Embryonic facial prominence (tissue), 1 donor: ENCODE measurements at regions not wholly inside any gene's neighbourhood (a gene's known extent, or its start where the extent isn't known, plus 50 kb on each side); places are given as distances from the start of the nearest gene placed in this dataset.

ENCODE experiments used
- DNase-seq: peaks from one replicate; pipeline ENCODE4 v3.0.0-alpha.2; 2016; ENCODE audit errors: extremely low spot score

DNA sequence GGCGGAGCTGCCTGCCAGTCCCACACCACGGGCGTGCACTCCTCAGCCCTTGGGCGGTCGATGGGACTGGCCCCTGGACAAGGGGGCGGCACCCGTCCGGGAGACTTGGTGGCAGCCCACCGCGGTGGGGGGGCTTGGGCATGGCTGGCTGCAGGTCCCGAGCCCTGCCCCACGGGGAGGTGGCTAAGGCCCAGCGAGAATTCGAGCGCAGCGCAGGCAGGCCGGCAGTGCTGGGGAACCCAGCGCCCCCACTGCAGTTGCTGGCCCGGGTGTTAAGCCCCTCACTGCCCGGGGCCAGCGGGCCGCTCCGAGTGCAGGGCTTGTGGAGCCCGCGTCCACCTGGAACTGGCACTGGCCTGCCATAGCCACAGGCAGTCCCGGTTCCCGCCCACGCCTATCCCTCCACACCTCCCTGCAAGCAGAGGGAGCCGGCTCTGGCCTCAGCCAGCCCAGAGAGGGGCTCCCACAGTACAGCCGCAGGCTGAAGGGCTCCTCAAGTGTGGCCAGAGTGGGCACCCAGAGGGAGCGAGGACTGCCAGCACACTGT, 742.9 kb upstream of the DDX18 start:
- no peak for DNase-seq

DNA sequence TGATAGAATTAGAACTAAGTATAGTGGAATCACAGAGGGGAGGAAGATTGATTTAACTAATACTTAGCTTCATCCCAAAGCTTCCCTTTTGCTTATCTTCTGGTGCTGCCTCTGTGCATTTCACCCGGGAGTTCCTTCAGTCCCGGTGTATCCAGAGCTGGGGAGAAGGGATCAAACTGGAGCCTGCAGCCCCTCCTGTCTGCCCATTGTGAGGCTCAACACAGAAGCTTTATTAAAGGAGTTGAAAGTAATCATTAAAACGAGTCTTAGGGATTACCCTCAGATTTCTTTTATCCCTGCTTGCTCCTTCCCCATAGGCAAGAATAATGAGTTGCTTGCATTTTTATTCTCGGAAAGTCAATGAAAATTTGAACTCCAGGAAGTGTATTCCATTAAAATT, 739.7 kb upstream of the DDX18 start:
- no peak for DNase-seq

DNA sequence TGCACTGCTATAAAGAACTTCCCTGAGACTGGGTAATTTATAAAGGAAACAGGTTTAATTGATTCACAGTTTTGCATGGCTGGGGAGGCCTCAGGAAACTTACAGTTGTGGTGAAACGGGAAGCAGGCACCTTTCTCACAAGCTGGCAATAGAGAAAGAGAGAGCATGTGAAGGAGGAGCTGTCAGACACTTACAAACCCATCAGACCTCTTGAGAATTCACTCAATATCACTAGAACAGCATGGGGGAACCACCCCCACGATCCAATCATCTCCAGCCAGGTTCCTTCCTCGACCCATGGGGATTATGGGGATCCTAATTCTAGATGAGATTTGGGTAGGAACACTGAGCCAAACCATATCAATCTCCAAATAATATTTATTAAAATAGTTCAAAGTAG, 729.2 kb upstream of the DDX18 start:
- DNase-seq: no peak

DNA sequence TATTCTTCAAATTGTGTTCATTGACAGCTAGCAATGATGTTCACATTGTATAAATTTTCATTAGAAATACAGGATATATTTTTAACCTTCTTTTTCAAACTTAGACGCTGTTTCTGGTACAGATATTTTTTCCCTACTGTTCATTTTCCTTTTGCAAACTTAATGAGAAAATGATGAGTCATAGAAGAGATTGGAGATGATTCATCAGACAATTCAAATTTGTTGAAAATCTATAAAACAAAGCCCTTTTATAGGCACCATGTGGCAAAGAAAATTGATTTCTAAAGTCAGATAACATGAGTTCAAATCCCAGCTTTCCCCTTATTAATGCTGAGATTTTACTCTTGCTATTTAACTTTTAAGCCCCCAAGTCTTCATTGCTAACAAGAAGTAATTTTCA, 728.8 kb upstream of the DDX18 start:
- DNase-seq: no peak

DNA sequence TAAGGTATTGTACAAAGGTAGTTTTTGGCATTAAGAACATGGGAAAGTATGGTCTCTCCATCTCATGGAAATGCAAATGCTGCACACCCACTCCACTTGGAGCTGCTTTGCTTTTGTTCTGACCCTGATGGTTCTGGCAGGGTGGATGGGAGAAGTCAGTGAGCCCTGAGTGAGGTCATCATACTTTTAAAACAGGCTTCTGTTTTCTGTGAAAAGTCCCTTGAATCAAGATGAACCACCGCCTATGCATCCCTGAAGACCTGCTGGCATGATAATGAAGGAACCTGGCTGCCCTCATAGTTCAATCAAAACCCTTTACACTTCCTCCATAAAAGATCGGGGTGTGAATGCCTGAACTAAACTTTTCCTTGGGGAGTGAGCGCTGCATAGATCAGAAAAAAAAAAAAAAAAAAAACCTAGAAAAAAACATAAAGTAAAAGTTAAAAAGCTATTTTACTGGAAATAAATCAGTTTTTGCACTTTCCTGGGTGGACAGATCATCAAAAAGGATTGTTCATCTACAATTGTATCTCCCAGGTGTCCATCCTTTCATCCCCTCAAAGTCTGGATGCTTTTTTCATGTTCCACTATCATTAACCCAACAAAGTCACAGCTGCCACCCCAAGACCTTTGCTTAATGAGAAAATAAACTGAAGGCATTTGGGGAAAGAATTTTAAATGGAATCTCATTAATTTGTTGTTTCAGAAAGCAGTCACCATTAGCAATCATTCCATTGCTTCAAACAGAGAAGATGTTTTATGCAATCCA, 728.1 kb upstream of the DDX18 start:
- no peak for DNase-seq

DNA sequence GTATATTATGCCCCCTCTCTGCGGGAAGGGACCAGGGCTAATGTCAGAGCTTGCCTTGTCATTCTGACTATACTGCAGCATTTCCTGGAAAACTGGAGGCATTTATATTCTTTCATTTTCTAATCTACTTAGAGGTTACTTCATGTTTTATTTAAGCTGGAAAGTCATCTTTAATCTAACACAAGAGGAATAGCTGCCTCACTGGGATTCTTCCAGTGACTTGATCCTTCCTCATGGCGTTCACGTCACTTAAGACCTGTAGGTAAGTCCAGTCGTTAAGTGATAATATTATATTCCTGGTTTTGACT, 727.6 kb upstream of the DDX18 start:
- DNase-seq: no peak

DNA sequence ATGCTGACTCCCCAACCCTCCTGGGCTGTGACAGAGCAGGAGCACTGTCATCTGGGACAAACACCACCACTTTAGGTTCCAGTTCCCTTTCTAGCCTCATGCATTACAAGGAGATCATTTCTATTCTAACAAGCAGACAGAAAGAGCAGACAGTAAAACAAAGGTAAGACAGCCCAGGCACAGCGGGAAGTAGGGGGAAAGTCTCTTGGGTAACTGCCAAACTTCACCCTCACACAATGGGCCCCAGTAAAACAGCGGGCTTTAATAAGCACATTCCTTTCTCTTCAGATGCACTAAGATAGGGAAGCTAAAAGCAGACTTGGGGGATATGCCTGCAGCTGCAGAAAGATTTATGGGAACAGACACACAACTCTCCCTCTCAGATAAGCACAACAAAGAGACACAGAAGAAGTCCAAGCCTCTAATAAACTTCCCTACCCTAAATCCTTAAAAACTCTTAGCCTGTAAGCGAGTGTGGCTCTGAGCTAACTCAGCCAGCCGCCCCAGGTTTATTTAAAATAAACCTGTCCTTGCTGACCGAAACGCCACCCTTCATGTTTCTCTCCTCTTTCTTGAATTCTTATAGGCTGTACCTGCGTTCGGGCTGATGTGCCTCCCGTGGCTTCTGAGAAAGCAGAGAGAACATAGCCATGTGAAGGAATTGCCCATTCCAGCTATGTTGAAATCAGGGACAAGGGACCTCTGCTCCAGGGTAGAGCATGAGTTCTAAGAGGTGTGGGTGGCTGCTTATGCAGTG, 726.8 kb upstream of the DDX18 start:
- no peak for DNase-seq

DNA sequence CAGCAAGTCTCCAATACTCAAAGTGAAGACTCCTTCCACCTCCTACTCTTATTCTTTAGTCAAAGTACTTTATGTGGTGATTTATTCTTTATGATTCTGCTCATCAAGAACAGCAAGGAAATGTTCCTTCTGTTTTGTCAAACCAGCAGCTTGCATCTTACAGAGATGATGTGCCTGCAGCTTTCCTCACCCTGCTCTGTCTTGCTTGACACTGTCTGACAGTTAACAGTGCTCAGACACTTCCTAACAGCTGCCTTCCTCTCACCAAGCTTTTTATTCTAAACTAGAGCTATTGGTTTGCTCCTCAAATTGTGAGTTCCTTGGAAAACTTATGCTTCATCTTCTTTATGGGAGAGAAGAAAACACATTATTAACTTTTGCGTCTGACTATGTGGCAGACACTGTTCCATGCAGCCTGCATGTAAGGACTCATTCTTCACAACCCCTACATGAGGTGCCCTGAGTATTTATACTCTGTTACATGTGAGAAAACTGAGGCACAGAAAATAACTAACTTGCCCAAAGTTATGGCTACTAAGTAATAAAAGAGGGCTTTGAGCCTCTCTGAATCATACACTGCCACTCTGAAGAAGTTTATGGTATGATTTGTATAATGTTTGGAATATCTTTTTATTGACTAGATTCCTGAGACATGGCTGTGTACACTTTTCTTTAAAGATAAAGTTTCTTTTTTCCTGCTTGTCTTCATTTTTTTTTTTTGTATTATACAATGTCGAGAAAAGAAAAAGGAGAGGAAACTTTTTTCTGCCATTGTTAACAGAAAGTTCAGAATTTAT, 723.3 kb upstream of the DDX18 start:
- DNase-seq: no peak

DNA sequence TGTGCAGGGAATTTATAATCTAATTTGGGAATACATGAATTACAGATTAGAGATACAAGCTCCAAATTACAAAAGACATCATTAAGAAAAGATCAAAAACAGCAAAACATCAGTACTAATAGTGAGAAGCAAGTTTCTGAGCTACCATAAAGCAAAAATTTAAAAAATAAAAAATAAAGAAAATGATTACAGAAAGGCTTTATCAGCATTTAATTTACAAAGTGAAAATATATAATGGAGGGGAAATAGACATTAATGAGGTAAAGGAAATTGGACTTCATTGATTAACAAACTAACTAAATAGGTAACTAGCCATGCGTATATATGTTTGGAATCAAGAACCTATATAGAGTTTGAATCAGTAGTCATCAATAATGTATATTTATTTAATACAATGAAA, 712.9 kb upstream of the DDX18 start:
- no peak for DNase-seq

DNA sequence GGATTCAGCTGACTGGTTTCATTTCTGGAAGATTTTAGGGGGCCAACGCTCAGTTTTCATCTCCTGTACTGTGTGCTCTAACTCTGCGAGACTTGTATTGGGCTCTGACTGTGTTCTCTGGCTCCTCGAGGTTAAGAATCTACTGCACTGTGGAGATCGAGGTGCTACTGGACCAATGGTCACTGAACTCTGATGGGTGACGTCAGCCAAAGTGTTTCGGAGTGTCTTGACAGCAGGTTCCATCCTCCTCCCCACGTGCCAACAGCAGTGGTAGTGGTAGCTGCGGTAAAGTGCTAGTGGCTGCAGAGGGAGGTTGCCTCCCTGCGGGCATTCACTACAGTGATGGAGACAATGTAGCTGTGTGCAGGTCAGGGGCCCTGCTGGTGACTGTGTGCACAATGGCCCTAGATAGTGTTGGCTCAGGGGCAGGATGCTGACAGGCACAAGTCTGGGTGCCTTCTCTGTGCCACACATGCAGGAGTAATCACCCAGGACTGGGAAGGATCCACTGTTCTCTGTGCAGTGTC, 705.7 kb upstream of the DDX18 start:
- DNase-seq: no peak

DNA sequence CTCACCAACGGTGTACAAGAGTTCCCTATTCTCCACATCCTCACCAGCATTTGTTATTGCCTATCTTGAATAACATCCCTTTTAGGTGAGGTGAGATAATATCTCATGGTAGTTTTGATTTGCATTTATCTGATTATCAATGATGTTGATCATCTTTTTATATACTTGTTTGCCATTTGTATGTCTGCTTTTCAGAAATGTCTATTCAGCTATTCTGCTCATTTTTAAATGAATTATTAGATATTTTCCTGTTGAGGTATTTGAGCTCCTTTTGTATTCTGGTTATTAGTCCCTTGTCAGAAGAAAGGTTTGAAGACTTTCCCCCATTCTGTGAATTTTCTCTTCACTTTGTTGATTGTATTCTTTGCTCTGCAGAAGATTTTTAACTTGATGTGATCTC, 695.5 kb upstream of the DDX18 start:
- no peak for DNase-seq

DNA sequence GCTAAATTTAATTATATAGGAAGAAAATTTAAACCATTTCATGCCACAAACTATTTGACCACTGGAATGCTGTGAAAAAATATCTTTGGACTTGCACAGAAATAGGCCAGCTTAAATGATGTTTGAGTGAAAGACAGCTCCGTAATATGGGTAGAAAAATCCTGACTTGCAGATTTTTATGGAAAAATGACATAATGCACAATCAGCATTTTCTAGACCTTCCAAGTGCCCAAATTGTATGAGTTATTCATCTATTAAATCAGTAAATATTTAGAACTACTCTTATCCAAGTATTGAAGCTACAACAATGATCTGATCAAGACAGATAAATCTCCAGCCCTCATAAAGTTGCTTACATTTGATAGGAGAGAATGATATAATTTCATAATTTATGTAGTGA, 691.1 kb upstream of the DDX18 start:
- no peak for DNase-seq

DNA sequence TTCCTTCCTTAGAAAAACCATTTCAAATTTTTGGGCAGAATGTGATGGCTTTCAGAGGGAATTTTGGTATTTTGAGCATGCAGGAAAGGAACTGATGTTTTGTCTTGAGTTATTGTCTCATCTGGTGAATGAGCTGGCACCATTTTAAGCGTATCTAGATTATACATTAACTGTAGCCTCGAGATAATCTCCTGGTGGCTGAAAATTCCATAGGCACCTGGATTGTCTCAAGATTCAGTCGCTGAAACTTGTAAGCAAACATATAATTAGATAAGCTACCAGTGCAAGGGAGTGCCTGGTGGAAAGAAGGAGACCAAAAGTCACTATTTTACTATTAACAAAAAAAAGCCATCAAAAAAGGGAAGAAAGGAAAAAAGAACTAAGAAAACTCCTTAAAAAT, 687.8 kb upstream of the DDX18 start:
- no peak for DNase-seq

DNA sequence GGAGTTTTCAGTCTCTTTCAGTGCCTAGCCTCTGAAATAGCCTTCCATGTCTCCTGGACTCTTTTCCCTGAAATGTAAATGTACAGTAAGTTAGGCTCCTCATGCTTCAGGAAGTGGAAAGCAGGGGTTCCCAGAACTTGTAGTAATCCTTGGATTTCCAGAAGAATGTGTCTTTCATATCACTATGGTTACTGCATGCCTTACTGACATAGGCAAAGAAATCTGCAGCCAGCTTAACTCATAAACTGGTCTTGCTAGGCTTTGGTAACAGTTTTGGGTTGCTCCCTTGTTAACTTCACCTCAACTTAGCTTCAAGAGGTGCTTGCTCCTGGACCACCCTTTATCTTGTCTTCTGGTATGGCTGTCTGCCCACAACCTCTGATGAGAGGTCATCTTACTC, 686.8 kb upstream of the DDX18 start:
- DNase-seq: no peak

DNA sequence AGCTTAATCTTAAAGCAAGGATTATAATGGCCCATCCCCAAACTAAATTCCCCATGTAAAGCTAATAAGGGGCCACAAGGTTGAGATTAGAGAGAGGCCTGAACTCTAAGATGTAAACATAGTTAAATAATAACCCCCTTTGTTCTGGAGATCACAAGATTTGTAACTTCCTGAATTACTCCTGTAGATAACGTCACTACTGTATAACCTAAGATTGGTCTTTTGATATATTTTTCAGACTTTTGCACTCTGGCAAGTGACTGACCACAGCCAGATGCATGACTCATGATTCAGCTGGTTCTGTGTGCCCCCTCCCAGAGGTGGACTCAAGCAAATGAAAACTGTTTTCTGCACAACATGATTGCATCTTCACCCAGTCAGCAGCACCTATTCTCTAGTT, 686.0 kb upstream of the DDX18 start:
- no peak for DNase-seq

DNA sequence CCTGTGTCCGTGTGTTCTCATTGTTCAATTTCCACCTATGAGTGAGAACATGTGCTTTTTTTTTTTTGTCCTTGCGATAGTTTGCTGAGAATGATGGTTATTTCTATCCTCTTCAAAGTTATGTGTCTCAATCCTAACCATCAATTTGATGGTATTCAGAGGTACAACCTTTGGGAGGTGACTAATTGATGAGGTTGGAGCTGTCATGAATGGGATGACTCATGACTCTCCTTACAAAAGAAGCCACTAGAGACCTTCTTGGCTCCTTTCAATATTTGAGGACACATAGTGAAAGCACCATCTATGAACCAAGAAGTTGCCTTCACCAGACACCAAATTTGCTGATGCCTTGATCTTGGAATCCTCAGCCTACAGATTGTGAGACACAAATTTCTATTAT, 677.1 kb upstream of the DDX18 start:
- DNase-seq: no peak

DNA sequence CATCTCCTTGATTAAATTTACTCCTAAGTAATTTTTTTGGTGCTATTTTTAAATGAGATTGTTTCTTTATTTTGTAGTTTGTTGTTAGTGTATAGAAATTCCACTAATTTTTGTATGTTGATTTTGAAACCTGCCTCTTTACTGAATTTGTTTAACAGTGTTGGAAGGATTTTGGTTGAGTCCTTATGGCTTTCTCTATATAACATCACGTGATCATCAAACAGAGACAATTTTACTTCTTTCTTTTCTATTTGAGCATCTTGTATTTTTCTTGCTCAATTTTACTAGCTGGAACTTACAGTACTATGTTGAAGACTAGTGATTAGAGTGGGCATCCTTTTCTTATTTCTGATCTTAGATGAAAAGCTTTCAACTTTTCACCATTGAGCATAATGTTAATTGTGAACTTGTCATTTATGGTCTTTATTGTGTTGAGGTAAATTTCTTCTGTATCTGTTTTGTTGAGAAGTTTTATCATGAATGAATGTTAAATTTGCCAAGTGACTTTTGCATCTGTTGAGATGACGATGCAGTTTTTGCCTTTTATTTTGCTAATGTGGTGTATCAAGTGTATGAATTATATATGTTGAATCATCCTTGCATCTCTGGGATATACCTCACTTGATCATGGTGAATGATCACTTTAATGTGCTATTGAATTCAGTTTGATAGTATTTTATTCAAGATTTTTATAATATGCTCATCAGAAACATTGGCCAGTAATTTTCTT, 645.3 kb upstream of the DDX18 start:
- no peak for DNase-seq

DNA sequence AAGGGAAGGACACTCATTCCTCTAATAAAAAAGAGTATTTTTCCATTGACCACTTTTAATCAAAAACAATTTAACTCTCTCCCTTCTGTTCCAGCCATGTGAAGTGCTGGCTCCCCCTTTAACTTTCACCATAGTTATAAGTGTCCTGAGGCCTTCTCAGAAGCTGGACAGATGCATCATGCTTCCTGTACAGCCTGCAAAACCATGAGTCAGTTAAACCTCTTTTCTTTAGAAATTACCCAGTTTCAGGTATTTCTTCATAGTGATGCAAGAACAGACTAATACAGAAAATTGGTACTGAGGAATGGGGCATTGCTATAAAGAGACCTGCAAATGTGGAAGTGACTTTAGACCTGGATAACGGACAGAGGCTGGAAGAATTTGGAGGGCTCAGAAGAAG, 643.6 kb upstream of the DDX18 start:
- no peak for DNase-seq

DNA sequence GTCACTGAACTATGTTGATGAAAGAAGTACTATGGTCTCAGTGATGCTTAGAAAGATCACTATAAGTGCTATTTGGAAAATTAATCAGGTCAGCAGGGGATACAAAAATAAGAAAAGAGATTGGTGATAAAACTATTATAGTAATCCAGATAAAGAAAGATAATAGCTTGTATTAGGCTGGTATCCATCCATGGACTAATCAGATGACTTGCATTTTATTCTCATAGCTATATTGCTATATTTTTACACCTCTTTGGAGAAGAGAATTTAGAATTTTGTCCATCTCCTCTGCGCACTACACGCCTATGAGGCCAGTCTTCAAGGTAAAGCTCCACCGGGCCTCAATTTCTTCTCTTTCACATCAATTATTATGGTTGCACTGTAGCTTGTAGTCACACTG, 635.1 kb upstream of the DDX18 start:
- no peak for DNase-seq

DNA sequence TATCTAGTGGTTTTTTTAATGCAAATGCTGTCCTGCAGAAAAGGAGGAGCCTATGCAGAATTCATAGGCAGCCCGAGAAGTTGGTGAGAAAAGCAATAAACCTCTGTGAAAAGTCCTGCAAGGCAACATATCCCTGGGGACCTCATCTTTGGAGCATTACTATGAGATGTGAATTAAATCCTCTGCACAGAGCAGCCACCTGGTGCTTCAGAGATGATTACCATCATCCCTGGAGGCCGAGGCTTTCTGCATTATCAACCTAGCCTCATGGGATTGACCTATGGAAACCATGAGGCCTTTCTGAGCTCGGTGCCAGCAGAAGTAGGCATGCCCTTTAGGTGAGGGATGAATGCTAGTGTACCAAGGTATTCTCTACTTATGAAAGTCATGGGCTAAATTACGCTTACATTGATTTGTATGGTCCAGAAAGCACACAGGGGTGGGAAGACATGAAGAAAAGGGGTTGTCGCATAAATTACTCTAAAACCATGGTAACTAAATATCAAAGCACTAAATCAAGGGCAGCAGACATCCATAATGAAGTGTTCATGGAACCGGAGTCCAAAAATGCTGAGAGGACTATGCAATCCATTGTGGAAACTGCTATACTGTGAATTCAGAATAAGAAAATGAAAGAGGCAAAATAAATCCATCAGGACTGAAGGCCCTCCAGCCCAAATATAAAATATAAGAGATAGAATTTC, 623.5 kb upstream of the DDX18 start:
- DNase-seq: no peak

DNA sequence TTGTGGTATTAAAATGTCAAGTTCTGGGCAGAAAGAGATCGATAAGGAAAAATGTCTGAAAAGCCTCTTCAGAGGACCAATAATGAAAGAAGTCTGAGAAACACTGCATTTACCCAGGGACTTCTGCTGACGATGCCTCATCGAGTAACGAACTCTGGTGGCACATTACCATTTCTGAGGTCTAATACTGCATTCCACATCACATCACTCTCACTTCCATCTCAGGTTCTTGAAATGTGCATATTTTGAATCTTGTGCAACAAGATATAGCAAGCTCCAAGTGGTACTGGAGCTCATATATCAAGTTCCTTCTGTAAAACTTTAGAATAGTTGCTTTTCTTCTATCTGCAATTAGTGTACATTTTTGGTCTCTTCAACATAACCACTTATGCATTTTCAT, 619.1 kb upstream of the DDX18 start:
- no peak for DNase-seq
